SK-MEL-5 (cell line): ENCODE measurements at regions not wholly inside any gene's neighbourhood (a gene's known extent, or its start where the extent isn't known, plus 50 kb on each side); places are given as distances from the start of the nearest gene placed in this dataset.
A peak's percentile ranks its signal among the peaks of the same experiment; 100 is the strongest.

Source experiments
- DNase-seq: peaks from one replicate; pipeline ENCODE4 v3.0.0-alpha.2; 2016; ENCODE audit warnings: low read depth, low spot score
- in situ Hi-C: cut with HindIII; loops from 2 replicates; pipeline ENCODE4 v1.10.0; 2016; ENCODE audit warnings: low sequenced_read_pairs, high pct_unique_total_duplicates, low pct_unique_long_range_greater_than_20kb

DNA sequence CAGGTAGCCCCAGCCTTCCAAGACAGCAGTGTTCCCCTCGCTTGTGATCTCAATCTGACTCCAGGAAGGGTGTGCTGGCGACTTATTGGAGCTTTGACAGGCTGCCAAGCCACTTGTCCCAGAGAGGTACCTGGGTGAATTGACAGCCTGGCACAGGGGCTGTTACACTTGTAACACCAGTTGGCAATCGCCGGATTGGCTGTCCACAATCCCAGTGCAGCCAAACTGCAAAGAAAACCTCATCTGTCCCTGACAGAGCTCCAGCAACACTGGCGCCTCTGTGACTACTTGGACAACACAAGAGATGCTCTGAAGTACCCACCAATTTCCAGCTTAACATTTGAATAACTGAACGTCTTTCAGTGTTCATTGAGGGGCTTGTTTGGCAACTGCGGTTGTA, 76.8 kb upstream of the PRPS1 start:
- in situ Hi-C loops = no loop called here
- DNase-seq = no peak

DNA sequence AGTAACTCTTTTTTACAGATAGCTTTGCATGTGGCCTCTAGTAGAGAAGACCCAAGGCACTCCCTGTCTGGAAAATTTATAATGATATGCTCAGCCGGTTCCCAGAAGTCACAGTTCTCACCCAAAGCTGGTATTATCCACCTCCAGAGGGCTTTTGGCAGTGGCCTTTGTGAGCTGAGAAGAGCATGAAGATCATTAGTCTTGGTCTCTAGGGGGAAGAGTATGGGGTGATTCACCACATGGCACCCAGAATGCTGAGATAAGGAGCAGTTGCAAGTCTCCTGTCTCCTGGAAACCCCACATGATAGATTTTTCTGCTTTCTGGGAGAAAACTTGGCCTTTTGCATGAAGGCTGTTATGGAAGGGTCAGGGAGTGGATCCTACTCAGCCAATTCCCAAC, 75.4 kb upstream of the PRPS1 start:
- in situ Hi-C loops = no loop called here
- DNase-seq = no peak

DNA sequence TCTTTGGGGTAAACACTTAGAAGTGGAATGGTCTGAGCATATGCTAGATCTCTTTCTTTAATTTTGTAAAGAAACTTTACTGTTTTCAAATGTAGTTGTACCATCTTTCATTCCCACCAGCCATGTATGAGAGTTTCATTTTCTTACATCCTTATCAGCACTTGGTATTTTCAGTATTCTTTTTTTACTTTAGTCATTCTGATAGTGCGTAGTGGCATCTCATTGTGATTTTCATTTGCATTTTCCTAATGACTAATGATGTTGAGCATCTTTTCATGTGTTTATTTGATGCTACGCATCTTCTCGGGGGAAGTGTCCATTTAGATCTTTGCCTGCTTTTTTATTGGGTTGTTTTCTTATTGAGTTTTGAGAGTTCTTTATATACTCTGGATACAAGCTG, 71.3 kb upstream of the PRPS1 start:
- in situ Hi-C loops = no loop called here
- no peak for DNase-seq

DNA sequence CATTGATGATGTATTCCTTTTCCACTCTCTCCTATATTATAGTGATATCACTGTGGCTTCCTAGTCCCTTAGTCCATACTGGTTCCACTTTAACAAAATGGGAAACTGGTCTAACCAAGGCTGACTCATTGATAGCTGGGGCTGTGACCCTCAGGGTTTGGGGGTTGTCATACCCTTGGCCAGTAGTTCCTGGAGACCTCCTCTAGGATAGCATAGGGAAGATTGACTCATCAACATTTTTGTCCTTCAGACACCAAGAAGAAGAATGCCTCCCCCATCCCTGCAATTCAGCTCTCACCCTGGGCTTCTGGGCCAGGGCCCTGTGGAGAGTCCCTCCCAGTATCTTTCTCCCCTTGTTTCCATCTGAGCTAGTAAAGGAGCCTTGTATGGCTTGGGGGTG, 68.8 kb upstream of the PRPS1 start:
- in situ Hi-C loops = no loop called here
- DNase-seq = no peak

DNA sequence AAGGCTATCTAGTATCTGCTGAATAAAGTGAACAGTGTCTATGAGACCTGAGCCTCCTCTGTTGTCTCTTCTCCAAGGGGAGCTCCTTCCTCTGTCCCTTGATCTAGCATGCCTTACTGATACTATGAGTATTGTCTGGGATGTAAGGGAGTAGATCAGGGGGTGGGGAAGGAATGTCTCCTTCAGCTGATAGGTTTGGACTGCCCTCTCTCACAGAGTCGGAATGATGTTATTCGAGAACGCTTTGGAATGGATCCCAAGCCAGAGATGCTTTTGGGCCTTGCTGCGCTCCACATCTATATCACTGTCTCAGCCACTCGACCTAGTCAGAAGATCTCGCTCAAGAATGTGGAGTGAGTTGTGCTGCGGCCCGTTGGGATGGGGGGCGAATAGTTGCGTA, 68.3 kb upstream of the PRPS1 start:
- no peak for DNase-seq
- in situ Hi-C loops = no loop called here

DNA sequence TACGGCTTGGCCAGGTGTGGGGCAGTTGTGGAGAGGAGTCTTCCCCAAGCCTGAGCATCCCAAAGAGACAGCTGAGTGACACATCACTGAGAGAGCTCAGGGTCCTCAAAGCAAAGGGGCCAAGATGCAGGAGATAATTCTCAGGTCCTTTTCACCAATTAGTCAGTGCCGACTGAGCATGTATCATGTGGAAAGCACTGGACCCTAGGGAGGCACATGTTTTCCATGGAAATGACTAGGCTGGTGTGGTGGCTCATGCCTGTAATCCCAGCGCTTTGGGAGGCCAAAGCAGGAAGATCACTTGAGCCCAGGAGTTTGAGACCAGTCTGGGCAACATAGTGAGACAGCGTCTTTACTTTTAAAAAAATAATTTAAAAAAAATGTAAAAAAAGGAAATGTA, 67.3 kb upstream of the PRPS1 start:
- DNase-seq = no peak
- in situ Hi-C loops = no loop called here

DNA sequence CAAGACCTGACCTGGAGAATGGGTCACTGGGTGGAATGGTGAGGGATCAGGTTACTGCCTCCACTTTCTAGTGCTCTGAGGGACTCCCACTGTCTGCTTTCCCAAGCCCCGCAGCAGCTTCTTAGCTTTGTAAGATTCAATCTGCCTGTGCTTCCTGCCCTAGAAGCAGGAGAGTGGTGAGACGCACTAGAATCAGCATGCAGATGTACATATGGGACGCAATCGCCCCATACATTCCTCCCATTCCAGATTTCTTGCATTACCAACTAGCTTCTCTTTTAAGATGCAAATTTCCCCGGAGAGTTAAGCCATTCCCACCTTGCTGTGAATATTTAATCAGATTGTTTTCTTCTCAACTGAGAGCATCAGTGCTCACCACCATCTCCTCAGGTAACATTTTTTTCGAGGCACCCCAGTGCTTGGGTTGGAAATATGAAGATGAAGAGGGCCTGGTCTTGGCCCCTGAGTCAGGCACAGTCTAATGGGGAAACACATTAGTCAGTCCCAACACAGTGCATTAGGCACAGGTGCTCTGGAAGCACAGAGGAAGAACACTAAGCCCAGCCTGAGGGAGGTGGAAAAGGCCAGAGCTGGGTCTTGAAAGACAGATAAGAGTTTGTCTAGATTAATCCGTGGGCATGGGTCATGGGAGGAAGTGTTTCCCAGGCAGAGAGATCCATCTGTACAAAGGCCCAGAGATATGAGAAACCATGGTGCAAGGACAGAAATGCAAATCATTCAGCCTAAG, 66.7 kb upstream of the PRPS1 start:
- in situ Hi-C loops = no loop called here

DNA sequence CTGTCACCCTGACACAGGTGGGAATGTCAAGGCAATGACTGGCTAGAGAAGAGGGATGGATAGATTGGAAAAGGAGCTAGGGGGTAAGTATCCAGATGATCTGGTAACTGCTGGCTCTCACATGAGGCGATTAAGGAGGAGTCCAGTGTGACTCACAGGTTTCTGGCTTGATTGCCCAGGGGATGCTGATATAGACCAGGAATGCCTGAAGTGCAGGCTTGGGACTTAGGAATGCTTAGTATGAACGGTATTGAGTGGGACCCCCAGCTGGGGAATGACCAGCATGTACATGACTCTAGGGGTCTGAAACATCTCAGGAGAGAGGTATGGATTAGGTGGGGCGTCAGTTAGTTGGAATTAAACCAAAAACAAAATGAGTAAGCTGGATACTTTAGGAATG, 65.8 kb upstream of the PRPS1 start:
- no peak for DNase-seq
- in situ Hi-C loops = no loop called here

More for the DNA sequence above, 66.7 kb upstream of the PRPS1 start:
- no peak for DNase-seq

DNA sequence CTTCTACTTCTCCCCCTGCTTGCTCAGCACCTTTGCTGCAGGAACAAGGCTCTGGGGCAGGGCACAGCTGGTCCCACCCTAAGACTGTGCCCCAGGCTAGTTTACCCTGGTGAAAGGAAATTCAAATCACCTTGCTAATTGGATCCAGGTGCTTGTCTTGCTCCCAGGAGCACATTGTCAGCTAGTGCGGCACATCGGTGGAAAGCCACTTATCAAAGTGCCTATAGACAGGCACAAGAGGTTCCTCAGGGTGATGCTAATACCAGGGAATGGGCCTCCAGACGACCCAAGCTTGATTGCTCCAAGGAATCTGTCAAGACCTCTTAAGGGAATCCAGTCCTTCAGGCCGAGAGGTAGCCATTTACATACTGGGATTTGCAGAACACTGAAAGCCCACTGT, 64.5 kb upstream of the PRPS1 start:
- DNase-seq = no peak
- in situ Hi-C loops = no loop called here

DNA sequence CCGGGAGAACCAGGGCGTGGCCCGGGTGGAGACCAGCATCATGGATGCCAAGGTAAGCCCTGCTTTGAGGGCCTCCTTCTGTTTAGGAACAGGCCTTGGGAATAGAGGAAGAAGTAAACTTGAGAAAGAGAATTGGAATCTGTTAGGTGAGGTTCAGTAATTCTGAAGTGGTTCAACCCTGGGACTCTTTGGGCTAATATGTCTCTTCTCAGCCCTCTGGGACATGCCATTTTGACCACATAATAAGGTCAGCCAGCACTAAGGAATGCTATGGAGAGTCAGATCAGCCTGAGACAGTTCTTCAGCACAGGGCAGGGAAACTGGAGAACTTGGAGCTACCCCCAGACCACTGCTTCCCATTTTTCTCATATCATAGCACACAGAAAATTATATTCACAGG, 63.3 kb upstream of the PRPS1 start:
- DNase-seq = no peak
- in situ Hi-C loops = no loop called here

DNA sequence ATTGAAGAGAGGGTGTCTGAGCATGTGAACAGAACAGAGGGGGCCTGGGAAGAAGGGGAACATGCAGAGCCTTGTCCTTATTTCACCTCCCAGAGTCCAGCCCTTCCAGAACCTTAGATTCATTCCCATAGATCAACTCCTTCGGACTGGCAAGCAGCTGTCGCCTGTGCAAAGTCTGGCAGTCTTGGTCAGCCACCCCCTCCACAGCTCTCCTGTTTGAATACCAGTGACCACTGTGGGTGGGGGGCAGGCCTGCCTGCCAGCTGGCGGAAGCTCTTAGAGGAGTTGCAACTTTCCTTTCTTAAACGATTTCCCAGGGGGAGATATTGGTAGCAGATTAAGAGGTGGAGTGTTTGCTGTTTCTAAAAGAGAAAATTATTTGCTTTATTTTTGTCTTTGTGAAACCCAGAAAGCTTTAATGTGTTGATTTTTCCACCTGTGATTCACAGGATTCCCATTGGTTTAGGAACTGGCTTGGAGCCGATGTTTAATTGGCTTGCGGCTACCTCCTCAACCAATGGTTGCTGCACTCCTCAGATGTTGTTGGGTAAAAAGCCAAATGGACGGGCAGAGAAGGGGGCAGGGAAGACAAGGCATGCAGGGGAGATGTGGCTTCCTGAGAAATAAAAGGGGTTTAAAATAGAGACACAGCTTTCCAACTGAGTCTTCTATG, 62.2 kb upstream of the PRPS1 start:
- DNase-seq = peak; percentile 70
- in situ Hi-C loops = no loop called here

DNA sequence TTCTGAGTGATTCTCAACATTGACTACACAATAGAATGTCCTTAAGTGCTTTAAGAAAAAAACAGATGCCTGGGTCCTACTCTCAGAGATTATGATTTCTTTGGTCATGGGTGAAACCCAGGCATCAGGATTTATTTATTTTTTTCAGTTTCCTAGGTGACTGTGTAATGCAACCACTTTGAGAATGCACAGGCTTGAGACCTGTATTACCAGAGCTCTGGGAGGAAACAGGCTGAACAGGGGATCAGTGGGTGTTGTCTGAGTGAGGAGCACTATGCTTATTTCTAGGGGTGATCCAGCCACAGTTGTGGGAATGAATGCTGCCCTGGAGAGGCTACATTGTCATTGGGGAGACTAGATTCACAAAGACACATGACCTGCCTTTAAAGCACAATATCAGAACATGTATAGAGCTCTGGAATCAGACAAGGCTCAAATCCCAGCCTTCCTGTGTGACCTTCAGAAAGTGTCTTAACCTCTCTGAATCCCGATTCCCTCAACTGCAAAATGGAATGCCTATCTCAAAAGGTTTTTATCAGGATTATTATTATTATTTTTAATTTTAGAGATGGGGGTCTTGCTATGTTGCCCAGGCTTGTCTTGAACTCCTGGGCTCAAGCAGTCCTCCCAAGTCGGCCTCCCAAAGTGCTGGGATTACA, 61.6 kb upstream of the PRPS1 start:
- DNase-seq = no peak
- in situ Hi-C loops = no loop called here

DNA sequence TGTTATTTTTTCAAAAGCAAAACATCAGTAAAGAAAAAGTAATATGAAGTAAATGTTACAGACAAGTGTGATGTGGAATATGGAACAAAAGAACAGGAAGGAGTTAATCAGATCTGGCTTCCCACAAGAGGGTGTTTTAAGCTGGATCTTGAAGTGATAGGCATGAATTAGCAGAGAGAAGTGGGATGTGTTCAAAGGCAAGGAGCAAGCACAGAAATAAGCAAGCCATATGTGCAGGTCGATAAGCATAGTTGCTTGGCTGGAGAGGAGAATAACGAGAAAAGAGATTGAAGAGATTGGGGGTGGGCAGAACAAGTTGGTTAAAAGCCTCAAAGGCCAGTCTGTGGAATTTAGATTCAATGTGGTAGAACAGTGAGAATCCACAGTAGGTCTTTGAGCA, 60.9 kb upstream of the PRPS1 start:
- no peak for DNase-seq
- in situ Hi-C loops = no loop called here

DNA sequence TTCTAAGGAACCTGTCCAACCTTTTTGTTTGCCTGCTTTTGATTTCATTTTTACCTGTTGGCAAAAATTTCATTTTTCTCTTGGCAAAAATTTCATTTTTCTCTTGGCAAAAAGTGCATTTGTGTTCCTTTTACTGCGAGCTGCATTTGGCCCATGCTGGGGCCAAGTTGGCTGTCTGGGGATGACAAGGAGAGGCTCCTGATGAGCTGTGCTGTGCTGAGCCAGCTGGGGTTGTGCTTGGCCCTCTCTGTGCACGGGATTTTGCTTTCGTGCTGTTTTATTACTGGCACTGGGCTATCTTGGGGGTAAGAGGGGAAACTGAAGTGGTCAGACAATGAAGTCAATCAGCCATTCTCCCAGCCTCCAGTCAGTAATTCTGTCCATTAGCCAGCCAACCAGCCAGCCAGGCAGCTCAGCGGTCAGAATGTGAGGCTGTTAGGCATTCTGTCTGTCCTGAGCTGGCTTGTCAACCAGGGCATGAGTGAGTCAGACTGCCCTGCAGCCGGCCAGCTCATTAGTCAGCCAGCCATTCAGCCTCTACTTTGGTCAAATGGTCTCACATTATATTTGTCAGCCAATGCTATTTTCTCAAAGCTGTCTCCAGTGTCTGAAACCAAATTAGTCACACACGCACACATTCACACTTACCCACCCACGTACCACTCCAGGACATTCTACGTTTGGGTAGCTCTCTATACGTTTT, 56.9 kb upstream of the PRPS1 start:
- peak; percentile 11 for DNase-seq
- in situ Hi-C loops = no loop called here

DNA sequence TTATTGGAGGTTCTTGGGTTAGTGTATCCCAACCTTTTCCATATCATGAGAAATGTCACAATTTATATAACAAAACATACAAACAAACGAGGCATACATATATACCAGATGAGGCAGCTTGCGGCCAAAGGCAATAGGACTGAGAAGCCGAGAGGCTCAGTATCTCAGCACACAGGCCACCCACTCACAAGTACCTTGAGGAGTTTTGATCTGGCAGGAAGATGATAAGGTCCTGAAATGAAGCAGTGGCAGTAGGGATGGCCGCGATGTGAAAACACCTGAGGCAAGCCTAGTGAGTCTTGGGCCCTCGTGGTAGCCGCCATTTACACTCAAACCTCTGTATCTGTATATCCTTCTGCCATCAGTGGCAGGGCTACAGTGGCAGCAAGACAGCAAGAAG, 55.3 kb upstream of the PRPS1 start:
- DNase-seq = no peak
- in situ Hi-C loops = no loop called here

DNA sequence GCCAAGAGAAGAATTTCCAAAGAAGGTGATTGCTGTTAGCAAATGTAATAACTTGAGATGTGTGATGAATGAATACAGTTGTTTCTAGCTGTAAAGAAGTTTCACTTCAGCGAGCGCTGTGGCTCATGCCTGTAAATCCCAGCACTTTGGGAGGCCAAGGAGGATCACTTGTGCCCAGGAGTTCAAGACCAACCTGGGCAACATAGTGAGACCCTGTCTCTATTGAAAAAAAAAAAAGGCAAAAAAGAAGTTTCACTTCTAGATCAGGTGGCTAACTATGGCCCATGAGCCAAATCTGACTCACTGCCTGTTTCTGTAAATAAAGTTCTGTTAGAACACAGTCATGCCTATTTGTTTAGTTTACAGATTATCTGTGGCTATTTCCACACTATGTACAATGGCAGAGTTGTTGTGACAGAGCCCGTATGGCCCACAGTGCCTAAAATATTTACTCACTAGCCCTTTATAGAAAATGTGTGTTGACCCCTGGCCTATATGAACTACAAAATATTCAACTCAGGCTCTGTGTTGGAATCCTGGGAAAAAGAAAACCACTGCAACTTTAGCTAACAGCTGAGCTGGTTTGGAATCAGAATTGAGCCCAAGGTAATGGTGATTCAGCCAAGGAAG, 54.1 kb upstream of the PRPS1 start:
- DNase-seq = peak; percentile 5
- in situ Hi-C loops = no loop called here

DNA sequence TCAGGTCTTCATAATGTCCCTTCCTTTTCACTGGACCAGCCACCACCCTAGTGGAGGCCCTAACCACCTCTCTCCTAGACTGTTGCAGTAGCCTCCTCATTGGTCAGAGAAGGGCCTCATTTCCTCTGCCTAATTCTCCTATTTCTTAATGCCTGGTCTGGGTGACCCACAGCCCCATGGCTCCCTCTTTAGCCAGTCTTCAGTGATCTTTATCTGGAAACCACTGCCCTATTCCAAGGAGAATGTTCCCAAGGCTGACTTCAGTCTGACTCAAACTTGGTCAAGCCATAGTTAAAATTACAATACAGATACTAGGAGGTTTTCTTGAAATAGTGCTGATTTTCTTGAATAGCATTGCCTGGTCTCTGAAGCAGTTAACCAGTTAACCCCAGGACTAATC, 53.6 kb upstream of the PRPS1 start:
- in situ Hi-C loops = no loop called here
- DNase-seq = no peak

DNA sequence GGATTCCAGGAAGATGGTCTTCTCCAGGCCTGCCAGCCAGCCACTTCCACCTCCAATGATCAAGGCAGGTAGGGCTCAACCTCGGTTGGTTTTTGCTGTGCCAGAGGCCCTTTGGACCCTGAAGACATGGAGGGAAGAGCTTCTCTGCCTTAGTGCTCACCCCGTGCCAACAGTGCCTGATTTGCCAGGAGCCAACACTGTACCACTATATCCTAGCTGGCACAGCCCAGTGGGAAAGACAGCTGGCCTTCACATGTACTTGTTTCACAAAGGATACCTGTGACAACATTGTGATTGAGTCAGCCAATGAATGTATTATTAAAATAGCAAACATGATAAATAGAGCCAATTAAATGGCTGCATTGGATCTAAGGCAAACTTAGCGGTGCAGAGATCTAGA, 51.9 kb upstream of the PRPS1 start:
- no peak for DNase-seq
- in situ Hi-C loops = no loop called here
